ENCODE measurements at regions not wholly inside any gene's neighbourhood (a gene's known extent, or its start where the extent isn't known, plus 50 kb on each side); places are given as distances from the start of the nearest gene placed in this dataset.
A peak's percentile ranks its signal among the peaks of the same experiment; 100 is the strongest.

GRCh38 chr13:88932950-88933349 is 1261.8 kb downstream of the SLITRK5 start:
- TF ChIP-seq CTCF (IDR thresholded peaks at IDR 0.05; ENCODE audit: insufficient read depth, low read length) = no peak
- no peak for DNase-seq (ENCODE audit: low read depth)
- H3K4me3 ChIP-seq (ENCODE audit: low read depth, low read length) = no peak overlapping the region

GRCh38 chr13:88937384-88937783 is 1266.2 kb downstream of the SLITRK5 start:
- no peak for TF ChIP-seq CTCF (IDR thresholded peaks at IDR 0.05; ENCODE audit: insufficient read depth, low read length)

GRCh38 chr13:88945793-88946192 is 1274.6 kb downstream of the SLITRK5 start:
- no peak for DNase-seq (ENCODE audit: low read depth)
- H3K4me3 ChIP-seq (ENCODE audit: low read depth, low read length) = no peak overlapping the region
- no peak for TF ChIP-seq CTCF (IDR thresholded peaks at IDR 0.05; ENCODE audit: insufficient read depth, low read length)

More at GRCh38 chr13:88937384-88937783, 1266.2 kb downstream of the SLITRK5 start:
- H3K4me3 ChIP-seq (ENCODE audit: low read depth, low read length) = no peak overlapping the region
- DNase-seq (ENCODE audit: low read depth) = no peak

- H3K4me3 ChIP-seq (ENCODE audit: low read depth, low read length) = no peak overlapping the region
- no peak for TF ChIP-seq CTCF (IDR thresholded peaks at IDR 0.05; ENCODE audit: insufficient read depth, low read length)
- no peak for DNase-seq (ENCODE audit: low read depth)
Measured at GRCh38 chr13:88948501-88948900, 1277.3 kb downstream of the SLITRK5 start.

GRCh38 chr13:88958821-88959220 is 1287.7 kb downstream of the SLITRK5 start:
- TF ChIP-seq CTCF (IDR thresholded peaks at IDR 0.05; ENCODE audit: insufficient read depth, low read length) = no peak
- peak; percentile 16 for DNase-seq (ENCODE audit: low read depth)
- H3K4me3 ChIP-seq (ENCODE audit: low read depth, low read length) = no peak overlapping the region

GRCh38 chr13:88976466-88976865 is 1305.3 kb downstream of the SLITRK5 start:
- no peak for TF ChIP-seq CTCF (IDR thresholded peaks at IDR 0.05; ENCODE audit: insufficient read depth, low read length)
- H3K4me3 ChIP-seq (ENCODE audit: low read depth, low read length) = no peak overlapping the region
- no peak for DNase-seq (ENCODE audit: low read depth)

GRCh38 chr13:88978607-88979006 is 1307.4 kb downstream of the SLITRK5 start:
- DNase-seq (ENCODE audit: low read depth) = no peak
- H3K4me3 ChIP-seq (ENCODE audit: low read depth, low read length) = no peak overlapping the region
- TF ChIP-seq CTCF (IDR thresholded peaks at IDR 0.05; ENCODE audit: insufficient read depth, low read length) = no peak
